Fibroblast of skin of scalp (primary cell): ENCODE measurements at regions not wholly inside any gene's neighbourhood (a gene's known extent, or its start where the extent isn't known, plus 50 kb on each side); places are given as distances from the start of the nearest gene placed in this dataset.

Experiments
- DNase-seq: peaks from one replicate; pipeline ENCODE4 v3.0.0-alpha.2; 2013

- DNase-seq = no peak
Measured at GRCh38 chr14:34348592-34348991, 113.4 kb downstream of the SPTSSA start.

DNA sequence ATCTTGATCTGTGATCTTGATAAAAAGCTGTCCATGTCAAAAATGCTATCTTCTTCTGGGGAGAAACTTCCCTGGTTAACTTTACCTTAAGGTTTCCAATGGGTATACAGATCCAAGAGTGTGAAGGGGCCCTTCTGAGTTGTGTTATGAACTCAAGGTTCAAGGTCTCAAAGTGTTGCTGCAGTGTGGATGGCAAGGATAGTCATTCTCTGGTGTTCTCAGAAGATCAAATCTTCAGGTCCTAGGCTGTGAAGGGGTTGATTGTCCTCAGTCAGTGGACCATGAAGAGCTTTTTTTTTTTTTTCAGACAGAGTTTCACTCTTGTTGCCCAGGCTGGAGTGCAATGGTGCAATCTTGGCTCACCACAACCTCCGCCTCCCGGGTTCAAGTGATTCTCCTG lies 114.4 kb downstream of the SPTSSA start:
- DNase-seq = no peak

DNA sequence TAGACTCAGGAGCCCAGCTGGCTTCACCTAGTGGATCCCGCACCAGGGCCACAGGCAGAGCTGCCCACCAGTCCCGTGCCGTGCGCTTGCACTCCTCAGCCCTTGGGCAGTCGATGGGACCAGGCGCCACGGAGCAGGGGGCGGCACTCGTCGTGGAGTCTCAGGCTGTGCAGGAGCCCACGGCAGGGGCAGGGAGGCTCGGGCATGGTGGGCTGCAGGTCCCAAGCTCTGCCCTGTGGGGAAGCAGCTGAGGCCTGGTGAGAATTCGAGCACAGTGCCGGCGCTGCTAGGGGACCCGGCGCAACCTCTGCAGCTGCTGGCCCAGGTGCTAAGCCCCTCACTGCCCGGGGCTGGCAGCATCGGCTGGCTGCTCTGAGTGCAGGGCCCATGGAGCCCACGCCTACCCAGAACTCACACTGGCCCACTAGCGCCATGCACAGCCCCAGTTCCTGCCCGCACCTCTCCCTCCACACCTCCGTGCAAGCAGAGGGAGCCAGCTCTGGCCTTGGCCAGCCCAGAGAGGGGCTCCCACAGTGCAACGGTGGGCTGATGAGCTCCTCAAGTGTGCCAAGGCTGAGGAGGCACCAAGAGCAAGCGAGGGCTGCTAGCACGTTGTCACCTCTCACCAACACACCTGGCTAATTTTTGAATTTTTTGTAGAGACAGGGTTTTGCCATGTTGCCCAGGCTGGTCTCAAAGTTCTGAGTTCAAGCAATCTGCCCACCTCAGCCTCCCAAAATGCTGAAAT lies 116.1 kb downstream of the SPTSSA start:
- no peak for DNase-seq

DNA sequence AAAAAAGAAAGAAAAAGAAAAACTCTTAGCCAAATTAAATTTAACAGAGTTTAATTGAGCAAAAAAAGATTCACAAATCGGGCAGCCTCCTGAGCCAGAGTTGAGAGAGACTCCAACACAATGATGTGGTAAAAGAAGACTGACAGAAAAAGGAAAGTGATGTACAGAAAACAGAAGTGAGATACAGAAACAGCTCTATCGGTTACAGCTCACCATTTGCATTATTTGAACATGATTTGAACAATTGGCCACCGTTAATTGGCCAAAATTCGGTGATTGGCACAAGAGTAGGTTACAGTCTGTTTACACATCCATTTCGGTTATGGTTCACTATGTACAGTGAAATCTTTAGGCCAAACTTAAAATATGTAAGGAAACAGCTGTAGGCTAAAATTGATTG lies 117.7 kb downstream of the SPTSSA start:
- no peak for DNase-seq

DNA sequence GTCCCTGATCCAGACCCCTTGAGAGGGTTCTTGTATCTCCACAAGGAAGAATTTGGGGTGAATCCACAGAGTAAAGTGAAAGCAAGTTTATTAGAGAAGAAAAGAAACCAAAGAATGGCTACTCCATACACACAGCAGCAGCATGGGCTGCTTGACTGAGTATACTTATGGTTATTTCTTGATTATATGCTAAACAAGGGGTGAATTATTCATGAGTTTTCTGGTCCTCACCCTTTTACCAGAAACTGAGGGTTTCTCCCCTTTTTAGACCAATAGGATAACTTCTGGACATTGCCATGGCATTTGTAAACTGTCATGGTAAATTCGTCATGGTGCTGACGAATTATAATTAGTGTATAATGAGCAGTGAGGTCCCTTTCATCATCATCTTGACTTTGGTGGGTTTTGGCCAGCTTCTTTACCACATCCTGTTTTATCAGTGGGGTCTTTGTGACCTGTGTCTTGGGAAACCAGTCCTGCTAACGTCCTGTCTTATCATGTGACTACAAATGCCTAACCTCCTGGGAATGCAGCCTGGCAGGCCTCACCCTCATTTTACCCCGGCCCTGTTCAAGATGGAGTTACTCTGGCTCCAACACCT lies 121.9 kb downstream of the SPTSSA start:
- no peak for DNase-seq

- DNase-seq = no peak
Measured at GRCh38 chr14:34338056-34338455, 124.0 kb downstream of the SPTSSA start.

DNA sequence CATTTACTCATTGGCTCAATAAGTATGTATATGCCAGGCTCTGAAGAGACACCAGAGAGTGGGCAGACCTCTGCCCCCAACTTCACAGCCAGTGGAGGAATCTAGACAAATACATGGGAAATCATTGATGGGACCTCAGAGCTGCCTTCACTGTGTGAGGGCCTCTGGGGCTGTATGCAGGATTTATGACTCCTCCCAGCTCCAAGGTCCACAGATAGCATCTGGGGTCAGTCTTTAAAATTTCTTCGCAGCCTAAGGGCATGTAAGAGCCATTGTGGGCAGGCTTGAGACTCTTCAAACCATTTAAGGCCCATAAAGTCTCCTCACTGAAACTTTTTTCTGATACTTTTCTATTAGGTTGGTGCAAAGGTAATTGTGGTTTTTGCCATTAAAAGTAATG lies 125.5 kb downstream of the SPTSSA start:
- DNase-seq = no peak

GRCh38 chr14:34335968-34336367 lies 126.1 kb downstream of the SPTSSA start:
- DNase-seq = no peak

DNA sequence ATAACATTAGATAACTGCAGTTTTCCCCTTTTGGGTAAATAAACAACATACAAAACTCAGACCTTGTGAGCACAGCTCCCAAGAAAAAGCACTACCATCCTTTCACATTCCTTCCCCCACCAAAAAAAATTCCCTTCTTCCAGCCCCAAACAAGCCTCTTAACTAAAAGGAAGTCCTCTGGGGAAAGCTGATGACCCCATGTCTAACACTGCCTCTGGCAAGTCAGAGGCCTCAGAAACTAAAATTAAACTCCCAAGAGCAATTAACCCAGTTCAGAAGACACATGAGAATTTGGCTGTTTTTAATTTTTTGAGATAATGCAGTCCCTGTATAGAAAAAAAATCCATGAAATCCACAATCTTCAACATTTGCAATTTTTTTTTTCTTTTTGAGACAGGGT lies 127.7 kb downstream of the SPTSSA start:
- DNase-seq = no peak

GRCh38 chr14:34331728-34332623 lies 130.1 kb downstream of the SPTSSA start:
- peak; percentile 52 for DNase-seq

DNA sequence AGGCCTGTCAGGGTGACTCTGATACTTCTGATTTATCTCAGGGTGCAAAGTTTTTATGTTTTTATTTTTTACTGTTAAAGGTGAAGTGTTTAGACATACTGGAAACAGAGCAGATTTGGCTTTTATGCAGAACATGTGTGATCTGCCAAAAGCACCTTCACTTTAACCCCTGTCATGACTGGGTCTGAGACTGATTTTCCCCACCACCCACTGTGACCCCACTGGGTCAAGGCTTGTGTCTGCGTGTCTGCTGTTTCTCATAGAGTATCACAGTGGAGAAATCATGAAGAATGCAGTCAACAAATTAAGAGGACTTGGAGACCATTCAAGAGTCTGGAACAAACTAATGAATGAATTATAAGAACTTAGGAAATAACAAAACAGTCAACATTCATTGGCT lies 131.2 kb downstream of the SPTSSA start:
- DNase-seq = no peak

GRCh38 chr14:34329301-34329700 lies 132.7 kb downstream of the SPTSSA start:
- DNase-seq = no peak

DNA sequence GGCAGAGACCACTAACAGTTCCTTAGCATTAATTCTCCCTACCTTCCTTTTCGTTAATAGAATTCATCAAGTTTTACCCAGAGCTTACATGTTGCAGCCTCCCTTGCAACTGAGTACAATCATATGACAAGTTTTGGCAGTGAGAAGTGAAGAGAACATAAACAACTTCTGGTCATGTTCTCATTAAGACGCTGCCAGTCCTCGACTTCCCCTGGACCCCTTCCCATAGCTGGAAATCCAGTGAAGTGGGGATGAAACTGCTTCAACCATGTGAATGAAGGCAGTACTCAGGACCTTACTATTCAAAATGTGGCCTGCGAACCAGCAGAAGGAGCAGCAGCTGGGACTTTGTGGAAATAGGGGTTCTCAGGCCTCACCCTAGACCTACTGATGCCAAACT lies 133.9 kb downstream of the SPTSSA start:
- no peak for DNase-seq

DNA sequence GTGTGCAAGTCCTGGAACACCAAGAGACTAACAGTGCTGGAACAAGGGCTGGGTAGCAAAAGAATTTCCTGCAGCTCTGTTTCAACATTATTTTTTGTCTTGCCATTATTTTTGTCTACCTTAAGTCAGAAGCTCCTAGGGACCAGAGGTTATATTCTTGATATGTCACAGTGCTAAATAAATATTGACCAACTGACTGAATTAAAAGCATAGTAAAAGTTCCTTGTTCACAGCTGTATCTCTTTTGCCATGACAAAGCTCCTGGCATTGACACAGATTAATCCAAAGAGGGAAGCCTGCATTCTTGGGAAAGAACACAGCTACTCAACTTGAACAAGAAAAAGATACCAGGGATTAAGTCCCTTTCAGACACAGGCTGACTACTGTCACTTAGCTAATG lies 136.5 kb downstream of the SPTSSA start:
- no peak for DNase-seq

DNA sequence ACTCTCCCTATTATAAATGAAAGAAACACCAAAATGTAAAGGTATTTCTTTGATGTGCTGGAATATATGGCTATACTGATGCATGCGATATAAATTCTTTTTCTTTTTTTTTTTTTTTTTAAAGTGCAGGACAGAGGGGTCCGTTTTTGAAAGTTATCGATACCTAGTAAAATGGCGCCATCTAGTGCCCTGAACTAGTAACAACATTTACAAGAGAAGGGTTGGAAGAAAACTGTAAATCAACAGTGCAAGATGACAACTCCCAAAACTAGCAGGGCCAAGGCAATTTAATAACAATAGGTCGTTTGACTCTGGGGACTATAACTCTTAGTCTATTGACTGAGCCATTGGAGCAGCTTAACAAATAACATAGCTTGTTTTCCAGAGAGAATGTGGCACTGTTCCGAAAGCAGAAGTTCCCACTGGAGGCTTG lies 137.7 kb downstream of the SPTSSA start:
- DNase-seq = peak; percentile 47

DNA sequence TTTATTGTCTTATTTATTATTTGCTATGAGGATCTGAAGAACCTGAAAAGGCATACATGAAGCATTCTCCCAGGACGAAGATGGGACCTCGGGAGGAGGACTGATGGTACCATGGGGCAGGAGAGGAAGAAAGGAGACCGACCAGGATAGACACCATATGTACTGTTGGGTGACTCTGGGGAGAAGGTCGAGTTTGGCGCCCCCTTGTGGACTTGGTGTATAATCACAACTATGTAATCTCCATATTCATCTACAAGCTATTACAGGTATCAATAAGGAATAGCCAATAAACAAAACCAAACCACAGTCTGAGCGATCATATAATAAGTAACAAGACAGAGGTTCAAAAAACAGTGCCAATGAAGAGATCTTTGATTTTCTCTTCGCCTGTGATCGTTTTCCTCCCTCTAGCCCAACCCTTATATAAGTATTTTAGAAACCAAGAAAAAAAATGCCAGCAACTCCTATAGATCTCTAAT lies 139.1 kb downstream of the SPTSSA start:
- DNase-seq = peak; percentile 55

DNA sequence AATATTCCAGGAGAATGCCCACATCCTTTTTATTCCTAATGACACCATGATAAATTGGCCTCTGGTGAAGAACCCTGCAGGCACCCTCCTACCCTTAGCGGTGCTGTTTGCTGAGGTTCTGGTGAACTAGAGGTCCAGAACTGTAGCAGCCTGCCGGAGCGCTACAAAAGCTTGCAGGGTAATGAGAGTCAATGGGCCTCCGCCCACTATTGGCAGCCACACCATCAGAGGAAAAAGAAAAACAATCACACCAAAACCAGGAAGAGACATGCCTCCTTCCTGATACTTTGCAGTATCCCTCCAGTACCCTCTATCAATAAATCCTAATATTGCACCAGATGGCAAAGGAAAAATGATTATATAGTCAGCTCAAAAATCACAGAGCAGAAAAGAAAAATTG lies 142.9 kb downstream of the SPTSSA start:
- DNase-seq = no peak

GRCh38 chr14:34318014-34318413 lies 144.0 kb downstream of the SPTSSA start:
- DNase-seq = no peak

GRCh38 chr14:34310724-34311123 lies 151.3 kb downstream of the SPTSSA start:
- DNase-seq = no peak

- DNase-seq = no peak
Measured at GRCh38 chr14:34303811-34304210, 158.2 kb downstream of the SPTSSA start.

DNA sequence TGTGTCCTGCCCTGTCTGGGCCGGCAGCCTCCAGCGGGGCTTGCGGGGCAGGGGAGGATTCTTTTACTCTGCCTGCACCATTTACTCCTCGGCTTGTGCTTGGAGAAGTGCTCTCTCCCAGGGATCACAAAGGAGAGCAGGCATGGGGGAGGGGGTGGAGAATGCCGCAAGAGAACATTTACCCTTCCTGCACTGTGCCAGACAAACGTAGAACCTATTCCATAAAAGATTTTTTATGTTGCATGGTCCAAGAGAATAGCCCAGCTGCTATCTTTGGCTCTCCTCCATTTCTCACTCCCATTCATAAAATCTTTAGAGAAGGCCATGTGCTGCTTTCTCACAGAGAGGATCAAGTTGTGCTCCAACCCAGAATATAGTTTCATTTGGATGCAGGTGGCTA lies 159.4 kb downstream of the SPTSSA start:
- no peak for DNase-seq

- peak; percentile 33 for DNase-seq
Measured at GRCh38 chr14:34300882-34301734, 160.9 kb downstream of the SPTSSA start.
